WTC11 (cell line): ENCODE measurements at regions not wholly inside any gene's neighbourhood (a gene's known extent, or its start where the extent isn't known, plus 50 kb on each side); places are given as distances from the start of the nearest gene placed in this dataset.

Experiments used
- ATAC-seq: fragments of 200-7000 bp; cut with Tn5 transposase; 2 replicates; pipeline ENCODE4 v1.10.0; 2021; ENCODE audit warnings: mild to moderate bottlenecking, moderate library complexity
- CTCF ChIA-PET: fragments of 300-600 bp; sonication (Branson Sonifier 250); formaldehyde crosslinking; loops from one replicate; lab custom pipeline; 2021; ENCODE audit warnings: antibody characterized with exemption; lab: Charles Lee
- POLR2A ChIA-PET: fragments of 350-600 bp; sonication (Branson Sonifier 250); formaldehyde crosslinking; loops from one replicate; lab custom pipeline; 2021; ENCODE audit warnings: antibody characterized with exemption; lab: Charles Lee
- DNase-seq: peaks from one replicate; pipeline ENCODE4 v3.0.0; 2021; ENCODE audit warnings: low spot score
- H3K27ac Mint-ChIP-seq: 2 replicates; pipeline ENCODE4 v1.8.0; 2021; ENCODE audit warnings: mixed read lengths
- H3K27me3 Mint-ChIP-seq: 2 replicates; pipeline ENCODE4 v1.8.0; 2021; ENCODE audit warnings: low read depth, mild to moderate bottlenecking, moderate library complexity, mixed read lengths
- H3K36me3 Mint-ChIP-seq: 2 replicates; pipeline ENCODE4 v1.8.0; 2021; ENCODE audit warnings: mixed read lengths
- H3K4me1 Mint-ChIP-seq: 2 replicates; pipeline ENCODE4 v1.8.0; 2022; ENCODE audit warnings: mixed read lengths
- H3K4me3 Mint-ChIP-seq: 2 replicates; pipeline ENCODE4 v1.8.0; 2021; ENCODE audit warnings: mild to moderate bottlenecking, moderate library complexity, mixed read lengths
- H3K9me3 Mint-ChIP-seq: 2 replicates; pipeline ENCODE4 v1.8.0; 2021; ENCODE audit warnings: mixed read lengths
- CBFB ChIP-seq: sonication (generic); formaldehyde crosslinking; IDR thresholded peaks from 2 replicates; pipeline ENCODE4 v1.8.1; 2022; ENCODE audit warnings: mild to moderate bottlenecking, low read depth, missing genetic modification reagents
- CDX4 ChIP-seq: fragments of 250-450 bp; sonication (Bioruptor Pico); IDR thresholded peaks from 2 replicates; pipeline ENCODE4 v1.9.0; 2021; ENCODE audit warnings: moderate library complexity, mild to moderate bottlenecking, inconsistent platforms, borderline replicate concordance
- E2F1 ChIP-seq: sonication (generic); formaldehyde crosslinking; IDR thresholded peaks from 2 replicates; pipeline ENCODE4 v1.8.0; 2022; ENCODE audit warnings: mild to moderate bottlenecking, missing genetic modification reagents
- E2F4 ChIP-seq: sonication (generic); formaldehyde crosslinking; IDR thresholded peaks from 2 replicates; pipeline ENCODE4 v1.8.1; 2022; ENCODE audit warnings: low read depth, mild to moderate bottlenecking, moderate library complexity, missing genetic modification reagents, borderline replicate concordance
- JAZF1 ChIP-seq: fragments of 250-450 bp; sonication (Bioruptor Pico); IDR thresholded peaks from 2 replicates; pipeline ENCODE4 v1.9.0; 2021; ENCODE audit warnings: moderate library complexity, mild to moderate bottlenecking, inconsistent platforms
- KAT7 ChIP-seq: sonication (generic); formaldehyde crosslinking; IDR thresholded peaks from 2 replicates; pipeline ENCODE4 v1.8.1; 2023; ENCODE audit warnings: missing genetic modification reagents, mild to moderate bottlenecking, borderline replicate concordance
- MYBL2 ChIP-seq: sonication (generic); formaldehyde crosslinking; IDR thresholded peaks from 2 replicates; pipeline ENCODE4 v1.8.1; 2023; ENCODE audit warnings: mild to moderate bottlenecking, moderate library complexity, missing genetic modification reagents
- NFATC4 ChIP-seq: fragments of 250-450 bp; sonication (Bioruptor Pico); IDR thresholded peaks from 2 replicates; pipeline ENCODE4 v1.9.0; 2021; ENCODE audit warnings: mild to moderate bottlenecking
- NR1H2 ChIP-seq: sonication (generic); formaldehyde crosslinking; IDR thresholded peaks from 2 replicates; pipeline ENCODE4 v1.9.0; 2021; ENCODE audit warnings: mild to moderate bottlenecking, moderate library complexity, missing genetic modification reagents
- OVOL2 ChIP-seq: fragments of 250-450 bp; sonication (Bioruptor Pico); IDR thresholded peaks from 2 replicates; pipeline ENCODE4 v1.9.0; 2021; ENCODE audit warnings: mild to moderate bottlenecking, borderline replicate concordance
- SOX15 ChIP-seq: fragments of 250-450 bp; sonication (Bioruptor Pico); IDR thresholded peaks from 2 replicates; pipeline ENCODE4 v1.9.0; 2021; ENCODE audit warnings: mild to moderate bottlenecking
- USF1 ChIP-seq: sonication (generic); formaldehyde crosslinking; IDR thresholded peaks from 2 replicates; pipeline ENCODE4 v1.8.0; 2022; ENCODE audit warnings: mild to moderate bottlenecking, missing genetic modification reagents
- ZNF138 ChIP-seq: sonication (generic); formaldehyde crosslinking; conservative IDR thresholded peaks from 2 replicates; pipeline ENCODE4 v1.8.1; 2022; ENCODE audit warnings: mild to moderate bottlenecking, moderate library complexity, missing genetic modification reagents
- ZNF425 ChIP-seq: fragments of 250-450 bp; sonication (Bioruptor Pico); conservative IDR thresholded peaks from 2 replicates; pipeline ENCODE4 v1.9.0; 2021; ENCODE audit warnings: mild to moderate bottlenecking
- ZNF512 ChIP-seq: sonication (generic); formaldehyde crosslinking; IDR thresholded peaks from 2 replicates; pipeline ENCODE4 v1.8.1; 2022; ENCODE audit warnings: missing genetic modification reagents, borderline replicate concordance

GRCh38 chr18:60189856-60190255, 182.7 kb downstream of the MC4R start (continued):
- TF ChIP-seq USF1 (no peak), JAZF1 (no peak), KAT7 (CRISPR knock-in tag) (no peak), CBFB (no peak), ZNF138 (no peak), MYBL2 (CRISPR knock-in tag) (no peak)
- TF ChIP-seq, all 79 proteins: peak for 0

- no peak for ATAC-seq
Observed at GRCh38 chr18:60188958-60189357, 183.6 kb downstream of the MC4R start.

More at GRCh38 chr18:60188958-60189357, 183.6 kb downstream of the MC4R start:
- POLR2A ChIA-PET = no interaction called here
- CTCF ChIA-PET = no interaction called here
- TF ChIP-seq SOX15 (no peak), NFATC4 (CRISPR knock-in tag) (no peak), E2F4 (CRISPR knock-in tag) (no peak), CDX4 (CRISPR knock-in tag) (no peak), NR1H2 (no peak), ZNF425 (CRISPR knock-in tag) (no peak), OVOL2 (no peak), E2F1 (CRISPR knock-in tag) (no peak), ZNF512 (CRISPR knock-in tag) (no peak)
- no peak overlapping the region for H3K27ac Mint-ChIP-seq
- peaks cover 30% of the 10 kb centered on the region for H3K4me1 Mint-ChIP-seq
- peaks cover 19% of the 10 kb centered on the region for H3K9me3 Mint-ChIP-seq
- no peaks in the 10 kb centered on the region for H3K27me3 Mint-ChIP-seq
- no peak overlapping the region for H3K4me3 Mint-ChIP-seq
- H3K36me3 Mint-ChIP-seq = peaks cover 8% of the 10 kb centered on the region
- no peak for DNase-seq
